ENCODE measurements at regions not wholly inside any gene's neighbourhood (a gene's known extent, or its start where the extent isn't known, plus 50 kb on each side); places are given as distances from the start of the nearest gene placed in this dataset.

DNA sequence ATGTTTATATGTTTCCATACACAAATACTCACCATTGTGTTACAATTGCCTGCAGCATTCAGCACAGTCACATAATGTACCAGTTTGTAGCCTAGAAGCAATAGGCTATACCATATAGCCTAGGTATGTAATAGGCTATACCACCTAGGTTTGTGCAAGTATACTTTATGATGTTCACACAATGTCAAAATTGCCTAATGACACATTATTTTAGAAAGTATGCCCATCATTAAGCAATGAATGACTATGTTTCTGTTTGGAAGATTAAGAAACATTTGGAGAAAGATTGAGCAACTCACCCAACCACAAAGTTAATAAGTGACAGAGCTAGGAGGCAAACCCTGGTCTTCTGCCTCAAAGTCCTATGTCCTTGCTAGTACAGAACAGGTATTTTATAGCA lies 96.8 kb upstream of the GRIA3 start:
- Histone ChIP-seq H3K4me3 (ENCODE audit: control extremely low read depth in 1 of 5, extremely low read depth in 1 of 5, insufficient read depth in 1 of 5, low read depth in 2 of 5, low read length in 4 of 5) (no peak overlapping the region), H3K27me3 (replicated peaks in 1 of 4; ENCODE audit: control extremely low read depth in 1 of 4, control insufficient read depth in 3 of 4, insufficient read depth in 4 of 4, low read length in 3 of 4) (no peaks in the 10 kb centered on the region), H3K79me2 (ENCODE audit: control insufficient read depth, insufficient read depth, low read length) (no peaks in the 10 kb centered on the region), H3K4me1 (ENCODE audit: control insufficient read depth in 2 of 2, insufficient read depth in 2 of 2, low read length in 2 of 2) (no peaks in the 10 kb centered on the region), H3K27ac (ENCODE audit: low read length in 2 of 2) (no peak overlapping the region), H3K4me2 (replicated peaks; ENCODE audit: low read depth, low read length, poor library complexity, severe bottlenecking) (no peak overlapping the region), H2AFZ (ENCODE audit: insufficient read depth, low read depth, low read length, poor library complexity, severe bottlenecking) (no peak overlapping the region), H4K20me1 (ENCODE audit: control insufficient read depth, insufficient read depth, low read length, poor library complexity, severe bottlenecking) (no peaks in the 10 kb centered on the region), H3K9ac (ENCODE audit: low read length) (no peak overlapping the region), H3K36me3 (replicated peaks in 1 of 2; ENCODE audit: control extremely low read depth in 1 of 2, control insufficient read depth in 1 of 2, extremely low read depth in 1 of 2, insufficient read depth in 2 of 2, low read length in 1 of 2) (no peaks in the 10 kb centered on the region), H3K9me3 (ENCODE audit: control extremely low read depth in 1 of 3, control insufficient read depth in 2 of 3, insufficient read depth in 1 of 3, low read length in 2 of 3) (no peaks in the 10 kb centered on the region)
- H3K9me3 Mint-ChIP-seq (ENCODE audit: insufficient read depth): no peaks in the 10 kb centered on the region
- H3K4me1 Mint-ChIP-seq: no peaks in the 10 kb centered on the region
- ChIA-PET CTCF (no interaction called here), POLR2A (no interaction called here)
- no peak for DNase-seq
- no peak overlapping the region for H3K4me3 Mint-ChIP-seq
- intact Hi-C loops (cut with micrococcal nuclease): no loop called here
- TF ChIP-seq EZH2 (IDR thresholded peaks at IDR 0.05; ENCODE audit: borderline replicate concordance, insufficient read depth, low read depth, low read length, poor library complexity, severe bottlenecking) (no peak), CTCF (IDR thresholded peaks at IDR 0.05) (no peak)
- no peaks in the 10 kb centered on the region for H3K27me3 Mint-ChIP-seq
- ATAC-seq (ENCODE audit: low read depth): no peak
- no peak overlapping the region for H3K27ac Mint-ChIP-seq

- Histone ChIP-seq H3K4me1 (ENCODE audit: control insufficient read depth in 2 of 2, insufficient read depth in 2 of 2, low read length in 2 of 2) (no peaks in the 10 kb centered on the region), H3K4me2 (replicated peaks; ENCODE audit: low read depth, low read length, poor library complexity, severe bottlenecking) (no peak overlapping the region), H3K4me3 (ENCODE audit: control extremely low read depth in 1 of 5, extremely low read depth in 1 of 5, insufficient read depth in 1 of 5, low read depth in 2 of 5, low read length in 4 of 5) (no peak overlapping the region), H3K36me3 (replicated peaks in 1 of 2; ENCODE audit: control extremely low read depth in 1 of 2, control insufficient read depth in 1 of 2, extremely low read depth in 1 of 2, insufficient read depth in 2 of 2, low read length in 1 of 2) (no peaks in the 10 kb centered on the region), H3K9me3 (ENCODE audit: control extremely low read depth in 1 of 3, control insufficient read depth in 2 of 3, insufficient read depth in 1 of 3, low read length in 2 of 3) (no peaks in the 10 kb centered on the region), H3K27ac (ENCODE audit: low read length in 2 of 2) (no peak overlapping the region), H3K79me2 (ENCODE audit: control insufficient read depth, insufficient read depth, low read length) (no peaks in the 10 kb centered on the region), H4K20me1 (ENCODE audit: control insufficient read depth, insufficient read depth, low read length, poor library complexity, severe bottlenecking) (no peaks in the 10 kb centered on the region), H3K27me3 (replicated peaks in 1 of 4; ENCODE audit: control extremely low read depth in 1 of 4, control insufficient read depth in 3 of 4, insufficient read depth in 4 of 4, low read length in 3 of 4) (no peaks in the 10 kb centered on the region), H2AFZ (ENCODE audit: insufficient read depth, low read depth, low read length, poor library complexity, severe bottlenecking) (no peak overlapping the region), H3K9ac (ENCODE audit: low read length) (no peak overlapping the region)
- H3K4me1 Mint-ChIP-seq: no peaks in the 10 kb centered on the region
- CTCF ChIA-PET: no interaction called here
- no peak overlapping the region for H3K4me3 Mint-ChIP-seq
- intact Hi-C loops (cut with micrococcal nuclease): no loop called here
- no peaks in the 10 kb centered on the region for H3K27me3 Mint-ChIP-seq
- ATAC-seq (ENCODE audit: low read depth) (no peak), DNase-seq (no peak)
- whole genome bisulfite sequencing (ENCODE audit: insufficient coverage): no CpG with 5 or more reads among the region's 2 CpGs
- H3K9me3 Mint-ChIP-seq (ENCODE audit: insufficient read depth): no peaks in the 10 kb centered on the region
- POLR2A ChIA-PET: no interaction called here
- TF ChIP-seq EZH2 (IDR thresholded peaks at IDR 0.05; ENCODE audit: borderline replicate concordance, insufficient read depth, low read depth, low read length, poor library complexity, severe bottlenecking) (no peak), CTCF (IDR thresholded peaks at IDR 0.05) (no peak)
- H3K27ac Mint-ChIP-seq: no peak overlapping the region
Measured at GRCh38 chrX:123088331-123088730, 95.7 kb upstream of the GRIA3 start.

Data from B cell (primary cell).